Keratinocyte (primary cell): ENCODE measurements at regions not wholly inside any gene's neighbourhood (a gene's known extent, or its start where the extent isn't known, plus 50 kb on each side); places are given as distances from the start of the nearest gene placed in this dataset.

Experiments used
- DNase-seq: peaks from one replicate; pipeline ENCODE4 v3.0.0-alpha.2; 2011; ENCODE audit warnings: low read depth, missing footprints, low spot score
- FAIRE-seq: peaks from 2 replicates; lab custom pipeline; 2011; peaks lifted over from hg19 to GRCh38; lab: Jason Lieb, UNC
- H2AFZ ChIP-seq: 2 replicates; pipeline ENCODE4 v1.6.0; 2012; ENCODE audit warnings: low read length, control low read depth, inconsistent platforms; ENCODE audit not compliant: control insufficient read depth
- H3K27ac ChIP-seq: 2 replicates; pipeline ENCODE4 v1.5.1; 2011; ENCODE audit warnings: low read length; ENCODE audit not compliant: control insufficient read depth, insufficient read depth
- H3K27me3 ChIP-seq: 3 replicates; pipeline ENCODE4 v1.6.0; 2011; ENCODE audit warnings: low read length; ENCODE audit not compliant: control insufficient read depth, insufficient read depth; ENCODE audit errors: extremely low read depth
- H3K36me3 ChIP-seq, 2 experiments: 2 replicates in 1 of 2; 3 replicates in 1 of 2; pipeline ENCODE4 v1.5.1; 2011; ENCODE audit warnings: low read length in 2 of 2, mild to moderate bottlenecking in 1 of 2; ENCODE audit not compliant: control insufficient read depth in 2 of 2, insufficient read depth in 2 of 2; ENCODE audit errors: extremely low read depth in 1 of 2
- H3K4me1 ChIP-seq: 3 replicates; pipeline ENCODE4 v1.5.1; 2011; ENCODE audit warnings: low read length; ENCODE audit not compliant: control insufficient read depth, insufficient read depth; ENCODE audit errors: extremely low read depth
- H3K4me2 ChIP-seq: 3 replicates; pipeline ENCODE4 v1.6.0; 2011; ENCODE audit warnings: low read depth, low read length; ENCODE audit not compliant: control insufficient read depth, insufficient read depth; ENCODE audit errors: extremely low read depth
- H3K4me3 ChIP-seq, 3 experiments: fragments of 200-600 bp in 1 of 3; sonication (generic) in 1 of 3; 2 replicates in 2 of 3; 3 replicates in 1 of 3; pipeline ENCODE4 v1.5.1; 2011 to 2016; ENCODE audit warnings: low read length in 3 of 3, mild to moderate bottlenecking in 3 of 3, control low read depth in 2 of 3, inconsistent platforms in 1 of 3, low read depth in 1 of 3, mixed read lengths in 1 of 3, mixed run types in 1 of 3, moderate library complexity in 1 of 3; ENCODE audit not compliant: control insufficient read depth in 2 of 3, insufficient read depth in 2 of 3; ENCODE audit errors: extremely low read depth in 1 of 3
- H3K79me2 ChIP-seq: 2 replicates; pipeline ENCODE4 v1.6.0; 2012; ENCODE audit warnings: low read length; ENCODE audit not compliant: control insufficient read depth, insufficient read depth
- H3K9ac ChIP-seq: 3 replicates; pipeline ENCODE4 v1.6.0; 2011; ENCODE audit warnings: low read length; ENCODE audit not compliant: control insufficient read depth, insufficient read depth; ENCODE audit errors: extremely low read depth
- H3K9me1 ChIP-seq: 3 replicates; pipeline ENCODE4 v1.6.0; 2011; ENCODE audit warnings: low read length; ENCODE audit not compliant: control insufficient read depth, insufficient read depth; ENCODE audit errors: extremely low read depth
- H3K9me3 ChIP-seq: 2 replicates; pipeline ENCODE4 v1.5.1; 2012; ENCODE audit warnings: low read depth, low read length; ENCODE audit not compliant: control insufficient read depth
- H4K20me1 ChIP-seq: 3 replicates; pipeline ENCODE4 v1.6.0; 2011; ENCODE audit warnings: low read length; ENCODE audit not compliant: control insufficient read depth, insufficient read depth; ENCODE audit errors: extremely low read depth
- EZH2 ChIP-seq: IDR thresholded peaks from one replicate; pipeline ENCODE4 v1.6.1; 2012; ENCODE audit warnings: inconsistent platforms, mild to moderate bottlenecking, low read length, moderate library complexity
- dilution Hi-C: fragments of 300-500 bp; cut with MboI; formaldehyde crosslinking; loops from one replicate; pipeline ENCODE4 v1.7.0; 2020; ENCODE audit warnings: low sequenced_read_pairs; ENCODE audit not compliant: extremely low pct_ligation_motif_present
- TF ChIP-seq, protein P1 (sequence below), 3 experiments: IDR thresholded peaks in 1 of 3; conservative IDR thresholded peaks in 1 of 3; optimal IDR thresholded peaks in 1 of 3; 2 replicates in 2 of 3; 3 replicates in 1 of 3; pipeline versions ENCODE3 to v1.5.1; 2011; ENCODE audit warnings: low read length in 3 of 3, mild to moderate bottlenecking in 3 of 3, moderate library complexity in 2 of 3, control low read depth in 1 of 3, inconsistent platforms in 1 of 3; ENCODE audit not compliant: insufficient read depth in 2 of 3; ENCODE audit errors: extremely low read depth in 1 of 3

- no peaks in the 10 kb centered on the region for H3K36me3 ChIP-seq
- no peaks in the 10 kb centered on the region for H3K79me2 ChIP-seq
- no peaks in the 10 kb centered on the region for H3K9me3 ChIP-seq
- no peaks in the 10 kb centered on the region for H3K4me1 ChIP-seq
- H4K20me1 ChIP-seq: no peaks in the 10 kb centered on the region
- H2AFZ ChIP-seq: no peak overlapping the region
- no peak overlapping the region for H3K9ac ChIP-seq
- no peaks in the 10 kb centered on the region for H3K9me1 ChIP-seq
- DNase-seq (no peak), FAIRE-seq (no peak)
- H3K27me3 ChIP-seq: no peaks in the 10 kb centered on the region
- TF ChIP-seq EZH2: no peak
- TF ChIP-seq, protein P1, sequence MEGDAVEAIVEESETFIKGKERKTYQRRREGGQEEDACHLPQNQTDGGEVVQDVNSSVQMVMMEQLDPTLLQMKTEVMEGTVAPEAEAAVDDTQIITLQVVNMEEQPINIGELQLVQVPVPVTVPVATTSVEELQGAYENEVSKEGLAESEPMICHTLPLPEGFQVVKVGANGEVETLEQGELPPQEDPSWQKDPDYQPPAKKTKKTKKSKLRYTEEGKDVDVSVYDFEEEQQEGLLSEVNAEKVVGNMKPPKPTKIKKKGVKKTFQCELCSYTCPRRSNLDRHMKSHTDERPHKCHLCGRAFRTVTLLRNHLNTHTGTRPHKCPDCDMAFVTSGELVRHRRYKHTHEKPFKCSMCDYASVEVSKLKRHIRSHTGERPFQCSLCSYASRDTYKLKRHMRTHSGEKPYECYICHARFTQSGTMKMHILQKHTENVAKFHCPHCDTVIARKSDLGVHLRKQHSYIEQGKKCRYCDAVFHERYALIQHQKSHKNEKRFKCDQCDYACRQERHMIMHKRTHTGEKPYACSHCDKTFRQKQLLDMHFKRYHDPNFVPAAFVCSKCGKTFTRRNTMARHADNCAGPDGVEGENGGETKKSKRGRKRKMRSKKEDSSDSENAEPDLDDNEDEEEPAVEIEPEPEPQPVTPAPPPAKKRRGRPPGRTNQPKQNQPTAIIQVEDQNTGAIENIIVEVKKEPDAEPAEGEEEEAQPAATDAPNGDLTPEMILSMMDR (optimal IDR thresholded peaks at IDR 0.05 in 1 of 3, IDR thresholded peaks at IDR 0.05 in 1 of 3, conservative IDR thresholded peaks at IDR 0.05 in 1 of 3; ENCODE audit: extremely low read depth in 1 of 3, insufficient read depth in 2 of 3, low read length in 3 of 3): no peak
- dilution Hi-C loops: no loop called here
- H3K4me2 ChIP-seq: no peak overlapping the region
- no peak overlapping the region for H3K4me3 ChIP-seq
- no peak overlapping the region for H3K27ac ChIP-seq
Measured at GRCh38 chrX:20432048-20432447, 165.3 kb upstream of the RPS6KA3 start.

DNA sequence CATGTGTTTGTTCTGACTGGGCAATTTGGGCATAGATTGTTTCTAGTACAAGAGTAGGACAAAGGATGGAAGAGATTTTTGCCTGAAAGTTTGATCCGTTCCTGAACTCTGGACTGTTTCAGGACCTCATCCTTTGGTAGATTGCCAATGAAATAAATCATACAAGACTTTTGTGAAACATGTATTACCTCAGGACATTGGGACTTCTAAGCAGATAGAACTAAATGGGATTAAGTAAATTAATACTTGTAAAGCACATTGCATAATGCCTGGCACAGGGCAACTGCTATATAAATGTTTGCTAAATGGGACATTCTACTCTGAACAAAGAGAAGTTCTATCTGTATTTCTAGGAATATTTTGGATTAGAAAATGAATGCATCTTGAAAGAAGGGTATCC, 164.8 kb upstream of the RPS6KA3 start:
- DNase-seq (no peak), FAIRE-seq (no peak)
- Histone ChIP-seq H3K9me1 (no peaks in the 10 kb centered on the region), H4K20me1 (no peaks in the 10 kb centered on the region), H3K36me3 (no peaks in the 10 kb centered on the region), H3K79me2 (no peaks in the 10 kb centered on the region), H3K27ac (no peak overlapping the region), H3K9me3 (no peaks in the 10 kb centered on the region), H3K4me1 (no peaks in the 10 kb centered on the region), H3K27me3 (no peaks in the 10 kb centered on the region), H3K4me3 (no peak overlapping the region), H2AFZ (no peak overlapping the region), H3K9ac (no peak overlapping the region), H3K4me2 (no peak overlapping the region)
- TF ChIP-seq, protein P1 (optimal IDR thresholded peaks at IDR 0.05 in 1 of 3, IDR thresholded peaks at IDR 0.05 in 1 of 3, conservative IDR thresholded peaks at IDR 0.05 in 1 of 3; ENCODE audit: extremely low read depth in 1 of 3, insufficient read depth in 2 of 3, low read length in 3 of 3): no peak
- TF ChIP-seq EZH2: no peak
- dilution Hi-C loops: no loop called here
